MM.1S (cell line): ENCODE measurements at regions not wholly inside any gene's neighbourhood (a gene's known extent, or its start where the extent isn't known, plus 50 kb on each side); places are given as distances from the start of the nearest gene placed in this dataset.

Experiments
- CTCF ChIP-seq: fragments of 300-600 bp; sonication (generic); IDR thresholded peaks from 2 replicates; pipeline ENCODE4 v1.5.1; 2016; ENCODE audit warnings: antibody characterized with exemption, low read length, mixed read lengths
- EZH2 ChIP-seq: fragments of 300-600 bp; sonication (generic); optimal IDR thresholded peaks from 2 replicates; pipeline ENCODE3; 2017; ENCODE audit warnings: low read depth, mild to moderate bottlenecking, antibody characterized with exemption, low read length, mixed read lengths

DNA sequence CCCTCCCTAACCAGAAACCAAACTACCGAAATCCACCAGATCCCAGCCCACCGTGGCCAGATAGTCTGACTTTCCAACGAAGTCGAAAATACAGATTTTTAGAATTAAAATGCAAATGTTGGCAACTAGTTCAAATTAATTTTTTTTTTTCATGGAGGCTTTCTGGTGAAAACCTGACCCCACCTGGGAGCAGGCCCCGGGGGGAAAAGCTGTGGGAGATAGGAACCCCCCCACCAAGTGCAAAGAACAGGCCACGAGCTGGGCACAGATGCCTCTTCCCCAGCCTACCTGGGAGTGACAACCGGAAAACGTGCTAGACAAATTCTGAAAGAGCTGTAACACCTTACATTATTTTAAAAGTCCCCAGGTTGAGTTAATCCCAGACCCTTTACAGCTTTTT, 333.8 kb downstream of the PREX1 start:
- no peak for TF ChIP-seq CTCF
- TF ChIP-seq EZH2: no peak
